HCT116 (cell line): ENCODE measurements at regions not wholly inside any gene's neighbourhood (a gene's known extent, or its start where the extent isn't known, plus 50 kb on each side); places are given as distances from the start of the nearest gene placed in this dataset.

Experiments used
- ATAC-seq: fragments of 200-7000 bp; cut with Tn5 transposase; 2 replicates; pipeline ENCODE4 v1.9.1; 2020; ENCODE audit warnings: mild to moderate bottlenecking, moderate library complexity
- BruUV-seq: library from RNA; stranded (reverse); fragments of 400-500 nt; replicated peaks from 2 replicates; lab custom pipeline; 2021; lab: Mats Ljungman, UMichigan
- CTCF ChIA-PET: fragments of 300-600 bp; sonication (Branson Sonifier 250); formaldehyde crosslinking; loops from one replicate; lab custom pipeline; 2021; ENCODE audit warnings: antibody characterized with exemption; lab: Charles Lee
- POLR2A ChIA-PET: fragments of 300-600, 350-600 bp; sonication (Branson Sonifier 250); formaldehyde crosslinking; loops from one replicate; lab custom pipeline; 2021; ENCODE audit warnings: antibody characterized with exemption; lab: Charles Lee
- RAD21 ChIA-PET, 2 experiments: fragments of 300-600 bp; sonication (Branson Sonifier 250); formaldehyde crosslinking; loops; one replicate each; lab custom pipeline; 2023; ENCODE audit warnings: low total read pairs in 2 of 2; ENCODE audit not compliant: uncharacterized antibody in 2 of 2, unreplicated experiment in 2 of 2, low non-redundant PET in 1 of 2; lab: Charles Lee
- DNase-seq: peaks from one replicate; pipeline ENCODE4 v3.0.0-alpha.2; 2010; ENCODE audit warnings: low read depth, low spot score
- H2AFZ ChIP-seq: fragments of 200-600 bp; shearing (Covaris generic), sonication (generic); 2 replicates; pipeline ENCODE4 v1.6.1; 2017; ENCODE audit warnings: low read depth, mixed run types, mixed read lengths, antibody characterized with exemption, low read length; ENCODE audit not compliant: poor library complexity, severe bottlenecking
- H3K27ac ChIP-seq: 2 replicates; pipeline ENCODE4 v1.5.1; 2012; ENCODE audit warnings: low read depth, low read length
- H3K27me3 ChIP-seq: fragments of 200-600 bp; sonication (generic); 2 replicates; pipeline ENCODE4 v1.6.1; 2016; ENCODE audit warnings: mixed run types, low read length, mixed read lengths; ENCODE audit not compliant: insufficient read depth
- H3K36me3 ChIP-seq, 2 experiments: fragments of 200-500 bp in 1 of 2; fragments of 200-600 bp in 1 of 2; sonication (Bioruptor generic) in 1 of 2; sonication (generic) in 1 of 2; 2 replicates each; pipeline versions ENCODE4 v1.5.1 to v1.6.1; 2014 to 2016; ENCODE audit warnings: low read length in 2 of 2, inconsistent platforms in 1 of 2, mixed read lengths in 1 of 2, mixed run types in 1 of 2; ENCODE audit not compliant: insufficient read depth in 2 of 2, control insufficient read depth in 1 of 2
- H3K4me1 ChIP-seq, 2 experiments: fragments of 200-600 bp in 1 of 2; sonication (generic) in 1 of 2; 2 replicates each; pipeline versions ENCODE4 v1.5.1 to v1.6.1; 2012 to 2017; ENCODE audit warnings: low read length in 2 of 2, inconsistent platforms in 1 of 2, mild to moderate bottlenecking in 1 of 2, mixed read lengths in 1 of 2, mixed run types in 1 of 2, moderate library complexity in 1 of 2; ENCODE audit not compliant: insufficient read depth in 2 of 2, control insufficient read depth in 1 of 2
- H3K4me2 ChIP-seq: fragments of 200-600 bp; sonication (generic); 2 replicates; pipeline ENCODE4 v1.6.1; 2017; ENCODE audit warnings: mixed run types, low read length, mixed read lengths
- H3K4me3 ChIP-seq, 2 experiments: fragments of 200-600 bp in 1 of 2; sonication (generic) in 1 of 2; replicated peaks in 1 of 2; 2 replicates each; pipeline ENCODE4 v1.5.1; 2011 to 2016; ENCODE audit warnings: low read length in 2 of 2, control low read depth in 1 of 2, low read depth in 1 of 2, mild to moderate bottlenecking in 1 of 2, mixed read lengths in 1 of 2, mixed run types in 1 of 2
- H3K79me2 ChIP-seq: fragments of 200-600 bp; sonication (generic); 2 replicates; pipeline ENCODE4 v1.6.1; 2017; ENCODE audit warnings: mild to moderate bottlenecking, mixed run types, low read length, moderate library complexity, mixed read lengths; ENCODE audit not compliant: insufficient read depth
- H3K9ac ChIP-seq: fragments of 200-600 bp; sonication (generic); 2 replicates; pipeline ENCODE4 v1.6.1; 2016; ENCODE audit warnings: low read length, mixed read lengths
- H3K9me2 ChIP-seq: fragments of 200-600 bp; sonication (generic), shearing (Covaris generic); 2 replicates; pipeline ENCODE4 v1.6.1; 2017; ENCODE audit warnings: mixed run types, mild to moderate bottlenecking, moderate library complexity; ENCODE audit not compliant: insufficient read depth
- H3K9me3 ChIP-seq, 2 experiments: fragments of 200-500 bp in 1 of 2; fragments of 200-600 bp in 1 of 2; sonication (Bioruptor generic) in 1 of 2; sonication (generic) in 1 of 2; 2 replicates each; pipeline ENCODE4 v1.6.1; 2014 to 2017; ENCODE audit warnings: low read length in 2 of 2, mixed read lengths in 2 of 2, inconsistent platforms in 1 of 2, low read depth in 1 of 2, mild to moderate bottlenecking in 1 of 2, mixed run types in 1 of 2, moderate library complexity in 1 of 2; ENCODE audit not compliant: control insufficient read depth in 1 of 2, insufficient read depth in 1 of 2
- H4K20me1 ChIP-seq: fragments of 200-600 bp; sonication (generic), shearing (Covaris generic); 2 replicates; pipeline ENCODE4 v1.6.1; 2017; ENCODE audit warnings: mixed run types, mild to moderate bottlenecking, moderate library complexity; ENCODE audit not compliant: insufficient read depth
- CBX3 ChIP-seq: IDR thresholded peaks from 2 replicates; pipeline ENCODE4 v1.6.1; 2012; ENCODE audit warnings: low read depth
- EGR1 ChIP-seq: IDR thresholded peaks from 2 replicates; pipeline ENCODE4 v1.6.1; 2012; ENCODE audit warnings: low read depth
- ELF1 ChIP-seq: IDR thresholded peaks from 2 replicates; pipeline ENCODE4 v1.6.1; 2012; ENCODE audit warnings: low read depth, borderline replicate concordance
- POLR2AphosphoS5 ChIP-seq: IDR thresholded peaks from 2 replicates; pipeline ENCODE4 v1.6.1; 2011; ENCODE audit warnings: mild to moderate bottlenecking, low read depth, low read length, moderate library complexity
- SIN3A ChIP-seq: IDR thresholded peaks from 2 replicates; pipeline ENCODE4 v1.6.1; 2012; ENCODE audit warnings: low read depth
- TCF7L2 ChIP-seq: IDR thresholded peaks from 2 replicates; pipeline ENCODE4 v1.7.0; 2011; ENCODE audit warnings: borderline replicate concordance, inconsistent platforms; ENCODE audit not compliant: insufficient read depth, insufficient read length; ENCODE audit errors: extremely low read depth
- intact Hi-C: fragments of 100-400 bp; cut with micrococcal nuclease; formaldehyde crosslinking; loops from 2 replicates; pipeline ENCODE4 v1.10.0; 2022

DNA sequence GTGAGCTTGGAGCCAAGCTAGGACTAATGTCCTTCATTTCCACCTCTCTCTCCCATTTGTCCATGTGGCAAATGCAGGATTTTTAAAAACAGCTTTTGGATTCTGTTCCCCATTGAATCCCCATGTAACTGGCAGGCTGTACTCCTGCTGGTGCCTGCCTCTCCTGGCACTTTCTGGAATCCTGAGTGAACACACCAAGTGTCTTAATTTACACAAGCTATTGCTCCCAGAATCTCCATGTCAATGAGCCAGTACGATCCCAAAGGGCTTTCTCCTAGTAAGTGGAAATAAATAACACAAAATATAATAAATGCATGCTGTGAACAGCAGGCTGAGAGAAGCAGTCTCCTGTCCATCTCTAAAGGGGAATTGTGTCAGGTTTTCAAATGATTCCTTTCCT lies 88.4 kb upstream of the WWC1 start:
- no peaks in the 10 kb centered on the region for H3K9me2 ChIP-seq
- ChIA-PET CTCF (no interaction called here), POLR2A (no interaction called here), RAD21 (no interaction called here)
- no peak overlapping the region for H3K4me2 ChIP-seq
- TF ChIP-seq CBX3 (no peak), SIN3A (no peak), ELF1 (no peak), POLR2AphosphoS5 (no peak), EGR1 (no peak)
- no peak overlapping the region for H3K27ac ChIP-seq
- no peak overlapping the region for H2AFZ ChIP-seq
- no peaks in the 10 kb centered on the region for H3K9me3 ChIP-seq
- H4K20me1 ChIP-seq, result no peaks in the 10 kb centered on the region
- peaks cover 25% of the 10 kb centered on the region; the same call in 1 of the 2 replicates for H3K27me3 ChIP-seq
- intact Hi-C loops, result no loop called here
- no peaks in the 10 kb centered on the region for H3K79me2 ChIP-seq
- H3K4me3 ChIP-seq, result no peak overlapping the region
- BruUV-seq, result no TSS peak
- H3K9ac ChIP-seq, result no peak overlapping the region
- DNase-seq (no peak), ATAC-seq (no peak)
- H3K4me1 ChIP-seq, result no peaks in the 10 kb centered on the region
- H3K36me3 ChIP-seq, result no peaks in the 10 kb centered on the region

- RAD21 ChIA-PET, result no interaction called here
- POLR2A ChIA-PET, result no interaction called here
- H3K36me3 ChIP-seq, result no peaks in the 10 kb centered on the region
- H3K9me3 ChIP-seq, result no peaks in the 10 kb centered on the region
- H3K9ac ChIP-seq, result no peak overlapping the region
- ATAC-seq (no peak), DNase-seq (no peak)
- intact Hi-C loops, result no loop called here
- no peak for TF ChIP-seq TCF7L2
- CTCF ChIA-PET, result no interaction called here
- H2AFZ ChIP-seq, result no peak overlapping the region
- H3K4me1 ChIP-seq, result no peaks in the 10 kb centered on the region
- peaks cover 29% of the 10 kb centered on the region for H3K27me3 ChIP-seq
- H3K27ac ChIP-seq, result no peak overlapping the region
- no peaks in the 10 kb centered on the region for H4K20me1 ChIP-seq
- H3K4me3 ChIP-seq, result no peak overlapping the region
- H3K9me2 ChIP-seq, result no peaks in the 10 kb centered on the region
- no peaks in the 10 kb centered on the region for H3K79me2 ChIP-seq
- no peak overlapping the region for H3K4me2 ChIP-seq
- no TSS peak for BruUV-seq
Observed at GRCh38 chr5:168204165-168204564, 87.3 kb upstream of the WWC1 start.
